ENCODE measurements at regions not wholly inside any gene's neighbourhood (a gene's known extent, or its start where the extent isn't known, plus 50 kb on each side); places are given as distances from the start of the nearest gene placed in this dataset.
"Not testable (repeated sequence)": the region's sequence is repeated elsewhere in the genome, so short reads cannot be mapped to it uniquely, and the experiment has no call there.

DNA sequence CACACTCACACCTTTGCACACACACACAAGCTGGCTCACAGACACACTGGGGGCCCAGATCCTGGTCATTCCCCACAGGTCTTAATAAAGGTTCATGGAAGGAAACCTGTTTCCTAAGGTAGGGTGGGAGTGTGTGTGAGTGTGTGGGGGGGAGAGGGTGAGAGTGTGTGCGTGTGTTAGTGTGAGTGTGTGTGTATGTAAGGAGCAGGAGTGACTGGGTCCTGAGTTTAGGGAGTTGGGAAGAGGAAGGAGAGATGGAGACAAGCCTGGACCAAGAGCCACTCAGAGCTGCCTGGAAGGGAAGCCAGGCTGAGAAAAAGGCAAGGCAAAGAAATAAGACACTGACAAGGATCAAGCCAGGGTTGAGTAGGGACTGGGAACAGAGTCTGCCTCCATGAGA, 129.2 kb downstream of the POTEM start:
- TF ChIP-seq, protein P1, sequence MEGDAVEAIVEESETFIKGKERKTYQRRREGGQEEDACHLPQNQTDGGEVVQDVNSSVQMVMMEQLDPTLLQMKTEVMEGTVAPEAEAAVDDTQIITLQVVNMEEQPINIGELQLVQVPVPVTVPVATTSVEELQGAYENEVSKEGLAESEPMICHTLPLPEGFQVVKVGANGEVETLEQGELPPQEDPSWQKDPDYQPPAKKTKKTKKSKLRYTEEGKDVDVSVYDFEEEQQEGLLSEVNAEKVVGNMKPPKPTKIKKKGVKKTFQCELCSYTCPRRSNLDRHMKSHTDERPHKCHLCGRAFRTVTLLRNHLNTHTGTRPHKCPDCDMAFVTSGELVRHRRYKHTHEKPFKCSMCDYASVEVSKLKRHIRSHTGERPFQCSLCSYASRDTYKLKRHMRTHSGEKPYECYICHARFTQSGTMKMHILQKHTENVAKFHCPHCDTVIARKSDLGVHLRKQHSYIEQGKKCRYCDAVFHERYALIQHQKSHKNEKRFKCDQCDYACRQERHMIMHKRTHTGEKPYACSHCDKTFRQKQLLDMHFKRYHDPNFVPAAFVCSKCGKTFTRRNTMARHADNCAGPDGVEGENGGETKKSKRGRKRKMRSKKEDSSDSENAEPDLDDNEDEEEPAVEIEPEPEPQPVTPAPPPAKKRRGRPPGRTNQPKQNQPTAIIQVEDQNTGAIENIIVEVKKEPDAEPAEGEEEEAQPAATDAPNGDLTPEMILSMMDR (IDR thresholded peaks at IDR 0.05; ENCODE audit: low read depth, low read length): not testable (repeated sequence)
- TF ChIP-seq MYC (IDR thresholded peaks at IDR 0.05; ENCODE audit: low read depth, low read length); POLR2A (IDR thresholded peaks at IDR 0.05; ENCODE audit: extremely low read depth, insufficient read length): not testable (repeated sequence)
- TF ChIP-seq, protein P2, sequence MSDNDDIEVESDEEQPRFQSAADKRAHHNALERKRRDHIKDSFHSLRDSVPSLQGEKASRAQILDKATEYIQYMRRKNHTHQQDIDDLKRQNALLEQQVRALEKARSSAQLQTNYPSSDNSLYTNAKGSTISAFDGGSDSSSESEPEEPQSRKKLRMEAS (IDR thresholded peaks at IDR 0.05; ENCODE audit: low read depth, low read length): not testable (repeated sequence)
